H9 (cell line): ENCODE measurements at regions not wholly inside any gene's neighbourhood (a gene's known extent, or its start where the extent isn't known, plus 50 kb on each side); places are given as distances from the start of the nearest gene placed in this dataset.

Source experiments
- DNase-seq: peaks from one replicate; pipeline ENCODE4 v3.0.0-alpha.2; 2017
- H2AFZ ChIP-seq: one replicate; pipeline ENCODE4 v1.6.1; 2013; ENCODE audit warnings: mild to moderate bottlenecking, low read length, control low read depth, moderate library complexity
- H2AK5ac ChIP-seq: 2 replicates; pipeline ENCODE4 v1.6.1; 2013; ENCODE audit warnings: low read length, control low read depth, mixed read lengths; ENCODE audit not compliant: insufficient read length
- H2BK120ac ChIP-seq: one replicate; pipeline ENCODE4 v1.6.1; 2013; ENCODE audit warnings: low read depth, mild to moderate bottlenecking, low read length, control low read depth, inconsistent platforms; ENCODE audit not compliant: poor library complexity, severe bottlenecking
- H2BK12ac ChIP-seq: 2 replicates; pipeline ENCODE4 v1.6.1; 2013; ENCODE audit warnings: low read length, control low read depth, mixed read lengths, low read depth; ENCODE audit not compliant: insufficient read length
- H2BK15ac ChIP-seq: 2 replicates; pipeline ENCODE4 v1.6.1; 2013; ENCODE audit warnings: low read depth, low read length, control low read depth
- H2BK20ac ChIP-seq: one replicate; pipeline ENCODE4 v1.6.1; 2013; ENCODE audit warnings: low read depth, mild to moderate bottlenecking, low read length, control low read depth, inconsistent platforms; ENCODE audit not compliant: poor library complexity, severe bottlenecking
- H2BK5ac ChIP-seq: 2 replicates; pipeline ENCODE4 v1.6.1; 2013; ENCODE audit warnings: low read length, control low read depth, mixed read lengths; ENCODE audit not compliant: insufficient read length
- H3K14ac ChIP-seq: 2 replicates; pipeline ENCODE4 v1.6.1; 2013; ENCODE audit warnings: low read length, control low read depth; ENCODE audit not compliant: insufficient read depth
- H3K18ac ChIP-seq: 2 replicates; pipeline ENCODE4 v1.6.1; 2013; ENCODE audit warnings: low read depth, mild to moderate bottlenecking, mixed read lengths, low read length, control low read depth; ENCODE audit not compliant: insufficient read length
- H3K23ac ChIP-seq: 2 replicates; pipeline ENCODE4 v1.6.1; 2013; ENCODE audit warnings: low read length, control low read depth, mixed read lengths, low read depth; ENCODE audit not compliant: insufficient read length
- H3K23me2 ChIP-seq: 2 replicates; pipeline ENCODE4 v1.6.1; 2013; ENCODE audit warnings: low read depth, mild to moderate bottlenecking, mixed read lengths, low read length, control low read depth; ENCODE audit not compliant: insufficient read length, poor library complexity, severe bottlenecking
- H3K27ac ChIP-seq: 2 replicates; pipeline ENCODE4 v1.5.1; 2013; ENCODE audit warnings: low read length, control low read depth, mixed read lengths, low read depth; ENCODE audit not compliant: insufficient read length
- H3K27me3 ChIP-seq: 2 replicates; pipeline ENCODE4 v1.6.1; 2013; ENCODE audit warnings: low read length, control low read depth, inconsistent platforms; ENCODE audit not compliant: insufficient read depth
- H3K4ac ChIP-seq: 2 replicates; pipeline ENCODE4 v1.6.1; 2013; ENCODE audit warnings: low read depth, mild to moderate bottlenecking, control low read depth, inconsistent platforms, low read length, moderate library complexity
- H3K4me1 ChIP-seq: 2 replicates; pipeline ENCODE4 v1.6.1; 2013; ENCODE audit warnings: low read length, control low read depth, inconsistent platforms; ENCODE audit not compliant: insufficient read depth
- H3K4me2 ChIP-seq: 2 replicates; pipeline ENCODE4 v1.6.1; 2013; ENCODE audit warnings: low read length, control low read depth, mixed read lengths; ENCODE audit not compliant: insufficient read length, insufficient read depth
- H3K56ac ChIP-seq: 2 replicates; pipeline ENCODE4 v1.6.1; 2013; ENCODE audit warnings: low read depth, mild to moderate bottlenecking, mixed read lengths, low read length, control low read depth; ENCODE audit not compliant: insufficient read length
- H3K79me1 ChIP-seq: 2 replicates; pipeline ENCODE4 v1.6.1; 2013; ENCODE audit warnings: low read depth, mild to moderate bottlenecking, moderate library complexity, low read length, control low read depth, inconsistent platforms; ENCODE audit not compliant: insufficient read depth, poor library complexity, severe bottlenecking
- H3K79me2 ChIP-seq: 2 replicates; pipeline ENCODE4 v1.6.1; 2013; ENCODE audit warnings: low read length, control low read depth, inconsistent platforms; ENCODE audit not compliant: insufficient read depth
- H3K9ac ChIP-seq: 2 replicates; pipeline ENCODE4 v1.6.1; 2013; ENCODE audit warnings: low read length, control low read depth, mixed read lengths; ENCODE audit not compliant: insufficient read length; ENCODE audit errors: extremely low read depth
- H3K9me3 ChIP-seq: one replicate; pipeline ENCODE4 v1.6.1; 2013; ENCODE audit warnings: low read depth, low read length, inconsistent platforms; ENCODE audit not compliant: control insufficient read depth
- H3T11ph ChIP-seq: one replicate; pipeline ENCODE4 v1.6.1; 2013; ENCODE audit warnings: mild to moderate bottlenecking, low read length, control low read depth, inconsistent platforms
- H4K20me1 ChIP-seq: one replicate; pipeline ENCODE4 v1.6.1; 2013; ENCODE audit not compliant: control insufficient read depth, insufficient read length, insufficient read depth
- H4K5ac ChIP-seq: 2 replicates; pipeline ENCODE4 v1.6.1; 2013; ENCODE audit warnings: low read depth, mild to moderate bottlenecking, mixed read lengths, low read length, control low read depth; ENCODE audit not compliant: insufficient read length
- H4K8ac ChIP-seq: replicated peaks from 2 replicates; pipeline ENCODE4 v1.6.1; 2013; ENCODE audit warnings: low read length, control low read depth, mixed read lengths, low read depth; ENCODE audit not compliant: insufficient read length
- H4K91ac ChIP-seq: 2 replicates; pipeline ENCODE4 v1.6.1; 2013; ENCODE audit warnings: low read depth, mild to moderate bottlenecking, moderate library complexity, mixed read lengths, low read length, control low read depth; ENCODE audit not compliant: insufficient read length
- H3K27ac Mint-ChIP-seq, 3 experiments: 2 replicates in 2 of 3; 3 replicates in 1 of 3; pipeline ENCODE4 v1.8.0; 2020 to 2021; ENCODE audit warnings: mixed read lengths in 3 of 3, mild to moderate bottlenecking in 1 of 3, moderate library complexity in 1 of 3
- H3K27me3 Mint-ChIP-seq: 2 replicates; pipeline ENCODE4 v1.8.0; 2021; ENCODE audit warnings: low read depth, mild to moderate bottlenecking, moderate library complexity, mixed read lengths
- H3K36me3 Mint-ChIP-seq, 3 experiments: 2 replicates in 2 of 3; 3 replicates in 1 of 3; pipeline ENCODE4 v1.8.0; 2020 to 2021; ENCODE audit warnings: low read depth in 3 of 3, mixed read lengths in 3 of 3; ENCODE audit not compliant: insufficient read depth in 1 of 3
- H3K4me1 Mint-ChIP-seq, 2 experiments: 2 replicates each; pipeline ENCODE4 v1.8.0; 2020; ENCODE audit warnings: mixed read lengths in 2 of 2
- H3K4me3 Mint-ChIP-seq, 2 experiments: 2 replicates in 1 of 2; 3 replicates in 1 of 2; pipeline ENCODE4 v1.8.0; 2020 to 2021; ENCODE audit warnings: mild to moderate bottlenecking in 2 of 2, mixed read lengths in 2 of 2, moderate library complexity in 1 of 2
- H3K9me3 Mint-ChIP-seq, 2 experiments: 2 replicates in 1 of 2; 3 replicates in 1 of 2; pipeline ENCODE4 v1.8.0; 2020; ENCODE audit warnings: mild to moderate bottlenecking in 2 of 2, mixed read lengths in 2 of 2, moderate library complexity in 1 of 2
- CTCF ChIP-seq: fragments of 200-600 bp; sonication (generic); conservative IDR thresholded peaks from 3 replicates; pipeline ENCODE4 v1.8.0; 2021; ENCODE audit warnings: antibody characterized with exemption, mild to moderate bottlenecking
- WGBS: extraction: QIAGEN DNeasy Blood & Tissue Kit; methylation state at CpG from one replicate; pipeline ENCODE4 v1.1.7; 2013; ENCODE audit warnings: missing lambda C conversion rate, low lambda C conversion rate, mixed read lengths; ENCODE audit not compliant: insufficient read length; ENCODE audit errors: extremely low coverage; 5-methylcytosine and 5-hydroxymethylcytosine counted together

DNA sequence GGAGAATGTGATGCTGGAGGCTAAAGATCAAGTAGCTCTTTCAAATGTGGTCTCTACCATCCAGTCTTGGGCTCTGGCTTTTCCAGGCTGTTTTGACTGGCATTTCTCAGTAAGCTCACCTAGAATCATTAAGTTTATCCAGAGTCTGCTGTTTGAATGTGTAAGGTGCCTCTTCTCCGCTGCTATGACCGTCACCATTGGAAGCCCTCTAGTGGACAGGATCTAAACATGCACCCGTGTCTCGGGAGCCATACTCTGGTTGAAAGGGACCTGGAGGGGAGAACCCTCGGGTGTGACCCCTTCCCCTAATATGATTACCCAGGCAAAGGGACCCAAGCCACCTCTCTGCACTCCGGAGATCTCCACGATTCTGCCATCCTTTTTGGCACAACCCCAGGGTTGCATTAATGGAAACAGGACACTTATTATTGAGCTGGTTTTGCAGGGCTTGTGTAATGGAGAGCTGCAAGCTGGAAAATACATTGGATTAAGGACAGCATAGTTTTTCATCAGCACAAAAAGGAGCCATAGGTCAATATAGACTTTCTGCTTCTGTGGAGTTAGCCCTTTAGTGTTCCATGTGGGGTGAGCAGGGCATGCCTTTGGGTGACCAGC, 191.0 kb upstream of the LARGE1 start:
- TF ChIP-seq CTCF: peak; percentile 81
- H4K5ac ChIP-seq: no peak overlapping the region
- no peak overlapping the region for H3K14ac ChIP-seq
- H4K20me1 ChIP-seq: no peaks in the 10 kb centered on the region
- no peak overlapping the region for H3K9ac ChIP-seq
- Mint-ChIP-seq H3K36me3 (no peaks in the 10 kb centered on the region), H3K4me3 (no peak overlapping the region), H3K27me3 (peaks cover 28% of the 10 kb centered on the region), H3K4me1 (peaks cover 1 to 4% of the 10 kb centered on the region in 2 experiments; a peak in 2 of 4 replicates), H3K9me3 (no peaks in the 10 kb centered on the region; a peak in 1 of 5 replicates), H3K27ac (no peak overlapping the region)
- H3K18ac ChIP-seq: no peak overlapping the region
- H3K23me2 ChIP-seq: no peaks in the 10 kb centered on the region
- DNase-seq: peak; percentile 64
- no peaks in the 10 kb centered on the region; the same call in 1 of the 2 replicates for H3K79me2 ChIP-seq
- no peaks in the 10 kb centered on the region for H3K4me1 ChIP-seq
- no peak overlapping the region for H2BK12ac ChIP-seq
- no peak overlapping the region for H3K4me2 ChIP-seq
- H4K8ac ChIP-seq: no peak overlapping the region
- no peaks in the 10 kb centered on the region for H3K9me3 ChIP-seq
- no peak overlapping the region for H2AFZ ChIP-seq
- H3K4ac ChIP-seq: no peak overlapping the region
- H2BK15ac ChIP-seq: no peak overlapping the region
- H3K79me1 ChIP-seq: no peaks in the 10 kb centered on the region
- no peak overlapping the region for H3K56ac ChIP-seq
- no peak overlapping the region for H2BK20ac ChIP-seq
- no peak overlapping the region for H3T11ph ChIP-seq
- no peaks in the 10 kb centered on the region for H3K27me3 ChIP-seq
- no peak overlapping the region for H2AK5ac ChIP-seq
- H3K27ac ChIP-seq: no peak overlapping the region
- H2BK5ac ChIP-seq: no peak overlapping the region
- no CpG with 5 or more reads among the region's 7 CpGs for WGBS
- no peak overlapping the region for H2BK120ac ChIP-seq
- H4K91ac ChIP-seq: no peak overlapping the region
- no peak overlapping the region for H3K23ac ChIP-seq
